Right lobe of liver (tissue), 6 donors: ENCODE measurements at regions not wholly inside any gene's neighbourhood (a gene's known extent, or its start where the extent isn't known, plus 50 kb on each side); places are given as distances from the start of the nearest gene placed in this dataset.
A peak's percentile ranks its signal among the peaks of the same experiment; 100 is the strongest.
"Not testable (repeated sequence)": the region's sequence is repeated elsewhere in the genome, so short reads cannot be mapped to it uniquely, and the experiment has no call there.

Source experiments
- ATAC-seq, 4 donors: fragments of 200-7000 bp; cut with Tn5 transposase; one replicate each; pipeline ENCODE4 v1.9.1; 2020; ENCODE audit warnings: mild to moderate bottlenecking in 4 of 4, moderate library complexity in 4 of 4
- DNase-seq, 3 donors: peaks; one replicate each; pipeline ENCODE4 v3.0.0-alpha.2; 2020
- H3K27ac ChIP-seq, 3 donors: fragments of 200-600 bp; one replicate each; pipeline ENCODE4 v1.8.0; 2022
- H3K27me3 ChIP-seq, 2 donors: fragments of 200-600 bp; one replicate each; pipeline ENCODE4 v1.8.0; 2022
- H3K36me3 ChIP-seq, 4 donors: fragments of 200-600 bp; sonication (generic) in 1 of 4; one replicate each; pipeline versions ENCODE4 v1.5.1 to v1.8.0; 2017 to 2022; ENCODE audit warnings: control low read depth in 1 of 4
- H3K4me1 ChIP-seq, 4 donors: fragments of 200-600 bp; sonication (generic) in 1 of 4; one replicate each; pipeline versions ENCODE4 v1.5.1 to v1.8.0; 2017 to 2022; ENCODE audit warnings: control low read depth in 1 of 4
- H3K4me3 ChIP-seq, 3 donors: fragments of 200-600 bp; one replicate each; pipeline ENCODE4 v1.8.0; 2022
- H3K9me3 ChIP-seq, 4 donors: fragments of 200-600 bp; sonication (generic) in 1 of 4; one replicate each; pipeline versions ENCODE4 v1.5.1 to v1.8.0; 2017 to 2022; ENCODE audit warnings: control low read depth in 1 of 4
- CTCF ChIP-seq, 4 donors: fragments of 200-600 bp in 3 of 4; fragments of 450-650 bp in 1 of 4; IDR thresholded peaks; one replicate each; pipeline versions ENCODE4 v1.5.1 to v1.8.0; 2016 to 2022; ENCODE audit warnings: antibody characterized with exemption in 4 of 4, mild to moderate bottlenecking in 2 of 4
- POLR2A ChIP-seq: fragments of 450-650 bp; IDR thresholded peaks from one replicate; pipeline ENCODE4 v1.6.1; 2017; ENCODE audit warnings: antibody characterized with exemption, mild to moderate bottlenecking
- WGBS: methylation state at CpG from one replicate; pipeline ENCODE4 v1.1.6; 2018; ENCODE audit warnings: low coverage, low lambda C conversion rate; ENCODE audit not compliant: insufficient coverage; ENCODE audit errors: missing lambda C conversion rate; 5-methylcytosine and 5-hydroxymethylcytosine counted together
- intact Hi-C, 2 donors: fragments of 100-400 bp; cut with DNase I; formaldehyde crosslinking; loops; one replicate each; pipeline versions ENCODE4 v1.11.2 to v1.14.1; 2022
- donor health status: DM: no; HTN: yes; CAD: no.
- donor health status: DM: no; HTN: no; CAD: no.
- donor health status: DM: no; HTN: no; CAD: no.
- donor health status: DM: no; HTN: yes; CAD: no.
- donor health status: DM: no; HTN: yes; CAD: no.

- H3K9me3 ChIP-seq, H3K27ac ChIP-seq, intact Hi-C loops, H3K36me3 ChIP-seq, H3K4me3 ChIP-seq, ATAC-seq, H3K27me3 ChIP-seq, H3K4me1 ChIP-seq: not testable (repeated sequence)
- peak in 3 of 4 donors; percentile 21 to 36 (median 23) for TF ChIP-seq CTCF (IDR thresholded peaks at IDR 0.05)
- no CpG with 5 or more reads among the region's 8 CpGs for WGBS
- peak in 2 of 3 donors; percentile 28 to 48 for DNase-seq
Observed at GRCh38 chr1:76740956-76741355, 126.3 kb upstream of the ST6GALNAC5 start.

GRCh38 chr1:76744989-76745388, 122.3 kb upstream of the ST6GALNAC5 start:
- H3K4me3 ChIP-seq = no peak overlapping the region
- H3K4me1 ChIP-seq = no peaks in the 10 kb centered on the region
- no peaks in the 10 kb centered on the region for H3K27me3 ChIP-seq
- ATAC-seq = no peak
- no peak for DNase-seq
- H3K27ac ChIP-seq = no peak overlapping the region
- 62% methylated on average over 1 of the region's 1 CpG for WGBS
- H3K9me3 ChIP-seq = no peaks in the 10 kb centered on the region
- no peak for TF ChIP-seq POLR2A
- TF ChIP-seq CTCF (IDR thresholded peaks at IDR 0.05) = no peak
- H3K36me3 ChIP-seq = no peaks in the 10 kb centered on the region
- intact Hi-C loops = no loop called here

- DNase-seq = no peak
- intact Hi-C loops = no loop called here
- no peaks in the 10 kb centered on the region for H3K4me1 ChIP-seq
- no peak overlapping the region for H3K27ac ChIP-seq
- no peaks in the 10 kb centered on the region for H3K36me3 ChIP-seq
- 66% methylated on average over 2 of the region's 2 CpGs for WGBS
- H3K9me3 ChIP-seq = no peaks in the 10 kb centered on the region
- no peak for ATAC-seq
- TF ChIP-seq POLR2A = no peak
- TF ChIP-seq CTCF (IDR thresholded peaks at IDR 0.05) = no peak
- H3K27me3 ChIP-seq = no peaks in the 10 kb centered on the region
- no peak overlapping the region for H3K4me3 ChIP-seq
Observed at GRCh38 chr1:76746206-76746605, 121.1 kb upstream of the ST6GALNAC5 start.

- 83% methylated on average over 1 of the region's 1 CpG for WGBS
- TF ChIP-seq CTCF (IDR thresholded peaks at IDR 0.05) (no peak), POLR2A (no peak)
- DNase-seq (no peak), ATAC-seq (no peak)
- H3K4me3 ChIP-seq = no peak overlapping the region
- H3K27ac ChIP-seq = no peak overlapping the region
- H3K4me1 ChIP-seq = no peaks in the 10 kb centered on the region
- intact Hi-C loops = no loop called here
- no peaks in the 10 kb centered on the region for H3K27me3 ChIP-seq
- no peaks in the 10 kb centered on the region for H3K9me3 ChIP-seq
- no peaks in the 10 kb centered on the region for H3K36me3 ChIP-seq
Observed at GRCh38 chr1:76754730-76755129, 112.5 kb upstream of the ST6GALNAC5 start.
